ENCODE measurements at regions not wholly inside any gene's neighbourhood (a gene's known extent, or its start where the extent isn't known, plus 50 kb on each side); places are given as distances from the start of the nearest gene placed in this dataset.

GRCh38 chr15:29422606-29423005, 153.0 kb upstream of the NSMCE3 start:
- TF ChIP-seq CTCF (optimal IDR thresholded peaks at IDR 0.05 in 1 of 3, IDR thresholded peaks at IDR 0.05 in 1 of 3, conservative IDR thresholded peaks at IDR 0.05 in 1 of 3; ENCODE audit: extremely low read depth in 1 of 3, insufficient read depth in 2 of 3, low read length in 3 of 3), result no peak
- TF ChIP-seq EZH2 (IDR thresholded peaks at IDR 0.05; ENCODE audit: low read length), result no peak
